DMS53 treated with DMSO at 0.1 percent for 48 hours (cell line): ENCODE measurements at regions not wholly inside any gene's neighbourhood (a gene's known extent, or its start where the extent isn't known, plus 50 kb on each side); places are given as distances from the start of the nearest gene placed in this dataset.
A peak's percentile ranks its signal among the peaks of the same experiment; 100 is the strongest.

Experiments
- DNase-seq: peaks from one replicate; lab custom pipeline; 2025; ENCODE audit not compliant: unreplicated experiment; lab: John Stamatoyannopoulos, UW

DNA sequence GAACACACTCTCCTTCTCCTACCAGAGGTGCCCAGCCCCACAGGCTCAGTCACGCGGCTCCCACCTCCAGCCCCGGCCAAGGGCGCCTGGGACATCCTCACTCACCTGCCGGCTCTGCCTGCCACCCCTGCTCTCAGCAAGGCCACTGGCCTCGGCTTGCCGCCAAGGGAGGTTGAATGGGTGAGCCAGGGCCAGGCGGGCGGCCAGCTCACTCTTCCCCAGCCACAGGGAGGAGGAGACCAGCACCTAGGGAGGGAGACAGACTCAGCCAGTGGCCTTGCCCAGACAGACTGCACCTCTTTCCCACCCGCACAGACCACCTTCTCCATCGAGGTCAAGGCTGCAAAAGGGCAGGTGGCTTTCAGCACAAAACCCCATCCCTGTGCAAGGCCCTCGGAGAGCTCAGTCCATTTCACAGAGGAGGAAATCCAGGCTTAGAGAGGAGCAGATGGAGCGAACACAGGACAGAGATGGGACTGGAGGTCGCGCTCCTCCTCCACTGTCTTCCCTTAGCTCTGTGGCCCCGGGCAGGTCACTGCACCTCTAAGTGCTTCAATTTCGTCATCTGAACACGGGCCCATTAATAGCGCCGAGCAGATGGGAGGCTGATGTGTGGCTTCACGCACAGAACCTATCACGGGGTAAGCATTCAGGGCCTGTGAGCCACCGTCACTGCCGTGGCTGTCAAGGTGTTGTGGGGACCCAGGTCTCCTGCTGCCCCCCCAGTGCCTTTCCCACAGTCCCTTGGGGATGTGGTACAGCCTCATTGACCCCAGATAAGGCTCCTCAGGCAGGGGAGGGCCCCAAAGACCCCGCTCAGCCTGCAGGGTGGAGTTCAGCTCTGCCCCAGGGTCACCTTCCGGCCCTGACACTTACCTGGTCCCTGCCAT is 56.1 kb downstream of the RMI2 start:
- no peak for DNase-seq

DNA sequence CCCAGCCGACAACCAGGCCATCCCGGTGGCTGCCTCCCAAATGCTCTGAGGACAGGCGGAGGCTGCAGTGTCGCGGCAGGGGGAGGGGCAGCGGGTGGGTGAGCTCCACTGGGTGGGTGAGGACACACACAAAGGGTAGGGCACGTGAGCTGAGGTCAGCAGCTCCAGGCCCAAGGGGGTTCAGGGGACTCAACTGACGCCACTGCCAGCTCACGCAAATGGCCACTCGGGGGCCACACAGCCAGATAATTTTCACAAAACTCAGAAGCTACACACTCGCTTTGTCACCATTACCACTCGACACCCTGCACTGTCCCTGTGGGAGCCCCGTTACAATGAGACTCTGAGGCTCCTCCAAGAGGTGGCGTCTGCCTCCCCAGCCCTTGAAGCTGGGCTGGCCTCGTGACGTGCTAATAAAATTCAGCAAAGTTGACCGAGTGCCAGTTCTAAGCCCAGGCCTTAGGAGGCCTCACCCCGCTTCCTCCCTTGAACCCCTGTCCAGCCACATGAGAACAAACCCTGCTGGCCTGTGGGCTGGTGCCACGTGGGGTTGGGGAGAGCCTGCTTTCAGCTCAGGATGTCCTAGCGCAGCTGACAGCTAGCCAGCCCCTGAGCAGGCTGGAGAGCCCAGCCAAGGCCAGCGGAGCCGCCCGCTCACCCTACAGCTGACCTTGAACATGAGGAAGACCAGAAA is 56.9 kb downstream of the RMI2 start:
- DNase-seq: no peak

DNA sequence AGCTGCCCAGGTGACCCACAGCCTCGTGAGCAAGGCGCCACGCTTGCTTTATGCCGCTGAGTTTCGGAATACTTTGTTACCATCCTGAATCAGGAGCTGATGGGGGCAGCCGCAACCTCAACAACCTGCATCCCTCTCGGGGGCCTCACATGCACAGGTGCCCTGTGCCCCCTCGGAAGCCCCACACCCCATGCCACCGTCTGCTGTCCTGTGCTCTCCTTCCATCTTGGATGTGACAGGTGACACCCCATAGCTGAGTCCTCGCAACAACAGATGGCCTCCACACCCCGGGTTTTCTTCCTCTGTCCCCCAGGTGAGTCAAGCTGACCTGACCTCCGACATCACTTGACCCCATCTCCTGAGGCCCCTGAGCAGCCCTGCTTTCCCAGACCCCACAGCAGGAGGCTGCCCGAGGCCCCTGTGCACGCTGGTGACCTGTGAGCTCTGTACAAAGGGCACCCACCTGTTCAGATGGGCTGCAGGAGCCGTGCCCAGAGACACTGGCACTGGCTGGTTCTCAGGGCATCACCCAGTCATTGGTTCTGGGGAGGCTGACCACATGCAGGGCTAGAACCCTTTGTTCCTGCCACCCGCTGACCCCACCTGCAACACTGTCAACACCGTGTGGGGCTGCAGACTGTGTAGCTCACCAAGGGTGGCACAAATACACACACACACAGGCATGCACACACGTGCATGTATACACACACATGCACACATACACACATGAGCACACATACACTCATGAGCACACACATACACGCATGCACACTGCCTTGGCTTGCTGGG is 57.7 kb downstream of the RMI2 start:
- no peak for DNase-seq

DNA sequence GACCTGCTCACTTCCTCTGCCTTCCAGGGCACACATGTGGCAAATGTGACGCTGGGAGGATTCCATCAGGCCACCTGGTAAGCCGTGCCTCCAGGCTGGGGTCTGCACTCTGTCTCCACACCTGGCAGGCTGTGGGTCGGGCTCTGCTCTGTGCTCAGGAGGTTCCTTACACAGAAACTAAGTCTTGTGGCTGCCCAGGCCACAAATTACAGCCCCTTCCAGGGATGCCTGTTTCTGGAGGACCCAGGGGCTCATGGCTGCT is 58.2 kb downstream of the RMI2 start:
- no peak for DNase-seq

DNA sequence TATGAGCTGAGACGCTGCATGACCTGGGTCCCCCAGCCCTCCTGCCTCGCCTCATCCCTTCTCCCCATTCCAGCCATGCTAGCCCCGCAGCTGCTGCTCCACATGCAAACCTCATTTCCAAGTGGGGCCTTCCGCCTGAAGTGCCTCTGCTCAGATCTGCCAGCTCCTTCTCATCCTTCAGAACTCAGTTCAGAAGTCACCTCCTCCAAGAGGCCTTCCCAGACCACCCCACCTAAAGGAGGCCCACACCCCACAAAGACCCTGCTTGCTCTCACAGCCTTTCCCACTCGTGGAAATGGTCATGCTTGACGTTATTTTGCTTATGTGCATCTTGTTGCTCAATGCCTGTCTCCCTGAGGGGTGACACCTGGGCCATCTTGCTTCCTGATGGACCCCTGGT is 58.7 kb downstream of the RMI2 start:
- no peak for DNase-seq

DNA sequence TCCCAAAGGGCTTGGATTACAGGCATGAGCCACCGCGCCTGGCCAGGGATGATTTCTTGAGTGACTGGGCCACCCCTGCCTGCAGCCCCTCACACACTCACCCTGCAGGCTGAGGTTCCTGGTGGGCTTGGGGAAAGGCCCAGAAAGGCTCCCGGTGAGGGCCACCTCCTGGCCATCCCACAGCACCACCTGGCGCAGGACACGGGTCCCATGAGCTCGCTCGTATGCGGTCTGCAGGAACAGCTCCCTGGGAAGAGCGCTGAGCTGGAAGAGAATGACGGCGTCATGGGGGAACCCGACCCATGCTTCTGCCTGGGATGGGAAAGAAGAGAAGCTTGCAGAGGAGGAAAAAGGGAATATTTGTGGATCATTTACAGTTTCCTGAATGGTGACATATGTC is 59.3 kb downstream of the RMI2 start:
- no peak for DNase-seq

DNA sequence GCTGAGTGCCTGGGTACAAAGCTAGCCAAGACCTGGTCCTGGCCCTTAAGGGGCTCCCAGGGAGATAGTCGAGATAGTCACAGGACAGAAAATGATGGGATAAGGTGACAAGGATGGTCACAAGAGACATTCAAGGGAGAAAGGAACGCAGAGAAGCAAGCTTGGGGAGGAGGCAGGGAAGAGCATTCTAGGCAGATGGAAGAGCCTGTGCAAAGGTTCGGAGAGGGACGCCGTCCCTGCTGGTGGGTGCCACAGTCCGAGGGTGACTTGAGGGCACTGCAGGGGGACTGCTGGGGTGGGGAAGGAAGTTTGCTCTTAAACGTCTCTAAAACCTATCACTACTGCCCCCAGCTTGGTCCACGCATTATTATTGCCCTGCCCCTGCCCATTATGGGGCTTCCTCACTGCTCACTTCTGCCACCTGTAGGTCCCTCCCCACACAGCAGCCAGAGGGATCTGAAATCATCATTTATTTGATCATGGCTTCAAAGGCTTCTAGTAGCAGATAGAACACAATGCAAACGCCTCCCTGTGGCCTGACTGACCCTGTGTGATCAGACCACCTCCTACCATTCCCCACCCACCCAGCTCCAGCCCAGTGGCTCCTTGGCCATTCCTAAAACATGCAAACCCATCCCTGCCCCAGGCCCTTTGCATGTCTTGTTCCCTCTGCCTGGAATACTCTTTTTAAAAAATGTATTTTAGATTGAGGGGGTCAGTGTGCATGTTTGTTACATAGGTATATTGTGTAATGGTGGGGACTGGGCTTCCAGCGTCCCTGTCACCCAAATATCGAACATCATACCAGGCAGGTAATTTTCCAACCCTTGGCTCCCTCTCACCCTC is 60.3 kb downstream of the RMI2 start:
- no peak for DNase-seq

DNA sequence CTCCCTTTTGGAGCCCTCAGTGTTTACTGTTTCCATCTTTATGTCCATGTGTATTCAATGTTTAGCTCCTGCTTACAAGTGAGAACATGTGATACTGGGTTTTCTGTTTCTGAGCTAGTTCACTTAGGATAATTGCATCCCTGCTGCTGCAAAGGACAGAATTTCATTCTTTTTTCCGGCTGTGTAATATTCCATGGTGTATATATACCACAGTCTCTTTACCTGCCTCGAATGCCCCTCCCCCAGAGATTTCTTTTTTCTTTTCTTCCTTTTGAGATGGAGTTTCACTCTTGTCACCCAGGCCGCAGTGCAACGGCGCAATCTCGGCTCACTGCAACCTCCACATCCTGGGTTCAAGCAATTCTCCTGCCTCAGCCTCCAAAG is 60.9 kb downstream of the RMI2 start:
- no peak for DNase-seq

DNA sequence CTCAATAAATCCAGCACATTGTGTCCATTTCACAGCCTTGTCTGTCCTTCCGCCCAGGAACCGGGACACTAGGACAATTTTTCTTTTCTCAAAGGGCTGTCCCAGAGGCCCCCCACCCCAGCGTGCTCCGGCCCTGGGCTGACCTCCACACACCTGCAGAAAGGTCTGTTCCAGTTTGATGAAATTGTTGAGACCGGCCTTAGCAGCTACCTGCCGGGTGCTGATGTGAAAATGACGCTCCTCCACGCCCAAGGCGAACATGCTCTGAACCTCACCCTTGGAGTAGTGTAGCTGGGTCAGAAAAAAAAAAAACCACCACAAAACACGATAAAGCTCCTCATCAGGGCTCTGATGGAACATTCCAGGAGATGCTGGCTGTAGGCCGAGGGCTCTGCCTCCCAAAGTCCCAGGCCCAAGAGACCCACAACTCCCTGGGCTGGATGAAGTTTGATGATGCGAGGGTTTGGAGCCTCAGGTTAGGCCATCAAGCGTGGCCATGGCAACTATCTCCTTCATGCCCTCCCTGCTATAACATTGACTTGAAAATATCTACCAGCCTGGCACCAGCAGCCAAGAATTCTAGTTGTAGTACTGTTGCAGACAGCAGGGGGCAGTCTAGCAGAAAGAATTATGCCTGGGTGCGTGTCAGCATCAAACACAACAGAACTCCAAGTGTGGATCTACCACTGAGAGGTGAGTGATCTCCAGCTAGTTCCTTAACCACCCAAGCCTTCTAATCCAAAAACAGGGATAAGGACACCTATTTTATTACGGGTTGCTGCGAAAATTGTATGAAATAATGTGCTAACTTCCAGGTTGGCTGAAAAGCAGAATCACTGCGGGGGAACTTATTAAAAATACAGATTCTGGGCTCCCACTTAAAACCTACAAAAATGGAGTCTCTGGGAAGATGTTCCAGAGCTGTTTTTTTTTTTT is 62.1 kb downstream of the RMI2 start:
- DNase-seq: peak; percentile 42

DNA sequence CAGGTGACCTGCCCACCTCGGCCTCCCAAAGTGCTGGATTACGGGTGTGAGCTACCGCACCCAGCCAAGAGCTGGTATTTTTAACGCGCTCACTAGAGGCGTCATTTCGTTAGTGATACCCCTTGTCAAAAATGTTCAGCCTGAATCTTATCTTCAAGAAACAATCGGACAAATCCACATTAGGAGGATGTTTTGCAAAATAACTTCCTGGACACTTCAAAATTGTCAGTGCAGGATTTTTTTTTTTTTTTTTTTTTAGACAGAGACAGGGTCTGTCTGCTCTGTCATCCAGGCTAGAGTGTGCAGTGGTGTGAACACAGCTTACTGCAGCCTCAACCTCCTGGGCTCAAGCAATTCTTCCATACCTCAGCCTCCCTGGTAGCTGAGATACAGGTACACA is 63.0 kb downstream of the RMI2 start:
- no peak for DNase-seq

DNA sequence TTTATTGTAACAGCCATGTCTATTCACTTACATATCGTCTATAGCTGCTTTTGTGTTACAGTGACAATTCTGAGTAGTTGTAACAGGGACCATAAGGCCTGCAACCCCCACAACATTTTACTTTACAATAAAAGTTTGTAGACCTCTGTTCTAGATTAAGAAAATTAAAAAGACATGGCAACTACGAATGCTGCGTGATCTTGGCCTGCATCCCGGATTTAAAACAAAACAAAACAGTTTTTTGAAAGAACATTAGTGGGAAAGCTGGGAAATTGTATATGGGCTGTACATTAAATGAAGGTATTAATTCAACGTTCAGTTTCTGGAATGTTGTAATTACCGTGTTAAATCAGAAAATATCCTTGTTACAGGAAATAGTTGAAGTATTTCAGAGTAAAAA is 64.1 kb downstream of the RMI2 start:
- no peak for DNase-seq

DNA sequence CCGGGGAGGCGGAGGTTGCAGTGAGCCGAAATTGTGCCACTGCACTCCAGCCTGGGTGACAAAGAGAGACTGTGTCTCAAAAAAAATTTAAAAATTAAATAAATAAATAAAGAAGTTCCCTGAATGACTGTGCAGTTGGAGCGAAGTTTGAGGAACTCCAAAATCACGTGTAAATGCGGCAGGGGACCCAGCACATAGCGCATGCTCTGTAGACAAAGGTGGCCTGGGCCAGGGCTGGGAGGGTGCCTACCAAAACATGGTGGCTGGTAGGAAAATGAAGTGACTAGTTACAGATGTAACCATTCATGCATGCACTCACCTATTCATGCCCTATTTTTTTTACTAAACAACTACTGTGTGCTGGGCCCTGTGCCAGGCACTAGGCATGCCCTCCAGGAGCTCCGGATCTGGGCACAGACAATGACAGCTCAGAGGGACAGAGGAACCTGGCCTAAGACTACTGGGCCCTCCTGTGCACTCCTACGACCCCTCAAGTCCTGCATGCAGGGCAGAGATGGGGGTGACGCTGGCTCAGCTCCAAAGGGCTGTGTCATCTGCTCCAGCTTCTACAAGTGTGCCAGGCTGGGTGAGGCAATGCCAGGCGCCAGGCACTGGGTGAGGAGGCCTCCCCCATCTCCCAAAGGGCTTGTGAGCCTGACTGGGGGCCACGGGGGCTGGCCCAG is 65.3 kb downstream of the RMI2 start:
- no peak for DNase-seq

DNA sequence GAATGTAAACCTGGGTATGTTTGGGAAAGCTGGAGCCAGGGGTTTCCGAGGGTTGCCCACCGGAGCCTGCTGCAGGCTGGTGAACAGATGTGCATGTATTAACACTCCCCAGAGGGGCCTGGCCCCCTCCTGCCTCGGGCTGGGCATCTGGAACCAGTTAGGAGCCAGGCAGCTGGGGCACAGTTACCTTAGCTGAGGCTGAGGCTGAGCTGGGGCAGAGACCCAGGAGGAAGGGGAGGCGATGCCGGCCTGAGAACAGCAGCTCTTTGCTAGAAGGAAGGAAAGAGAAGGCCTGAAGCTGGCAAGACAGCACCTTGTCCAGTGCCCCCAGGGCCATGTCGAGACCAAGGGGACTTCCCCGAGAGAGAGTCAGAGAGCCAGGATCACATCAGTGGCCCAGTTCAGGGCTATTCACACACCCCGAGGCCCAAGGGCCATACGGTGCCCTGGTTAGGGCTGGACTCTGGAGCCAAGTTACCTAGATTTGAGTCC is 65.8 kb downstream of the RMI2 start:
- DNase-seq: no peak

DNA sequence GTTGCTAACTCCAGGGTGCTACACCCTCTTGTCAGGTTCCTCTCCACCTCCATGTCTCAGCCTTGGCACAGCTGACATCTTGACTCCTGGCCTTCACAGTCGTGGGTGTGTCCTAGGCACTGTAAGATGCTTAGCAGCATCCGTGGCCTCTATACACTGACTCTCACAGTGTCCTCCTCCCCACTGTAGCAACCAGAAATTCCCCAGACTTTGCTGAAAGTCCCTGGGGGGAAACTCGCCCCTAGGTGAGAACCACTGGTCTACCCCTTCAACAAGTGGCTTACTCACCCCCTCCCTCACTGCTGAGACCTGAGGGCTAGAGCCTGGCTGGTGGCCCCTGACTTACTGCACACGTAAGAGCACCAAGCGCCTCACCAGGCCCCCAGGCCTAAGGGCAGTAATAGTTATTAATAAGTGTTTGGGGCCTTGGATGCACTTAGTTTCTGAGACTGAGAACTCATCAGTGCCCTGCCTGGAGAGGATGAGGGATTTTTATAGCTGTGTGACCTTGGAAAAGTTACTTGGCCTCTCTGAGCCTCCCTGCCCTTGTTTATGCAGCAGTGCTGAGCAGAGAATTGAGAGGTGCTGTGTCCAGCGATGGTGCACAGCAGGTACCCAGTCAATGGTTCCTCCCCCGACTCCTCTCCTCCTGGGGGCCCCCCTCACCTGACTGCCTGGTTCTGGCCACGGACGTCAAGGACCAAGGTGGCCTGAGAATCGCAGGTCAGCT is 67.1 kb downstream of the RMI2 start:
- no peak for DNase-seq

DNA sequence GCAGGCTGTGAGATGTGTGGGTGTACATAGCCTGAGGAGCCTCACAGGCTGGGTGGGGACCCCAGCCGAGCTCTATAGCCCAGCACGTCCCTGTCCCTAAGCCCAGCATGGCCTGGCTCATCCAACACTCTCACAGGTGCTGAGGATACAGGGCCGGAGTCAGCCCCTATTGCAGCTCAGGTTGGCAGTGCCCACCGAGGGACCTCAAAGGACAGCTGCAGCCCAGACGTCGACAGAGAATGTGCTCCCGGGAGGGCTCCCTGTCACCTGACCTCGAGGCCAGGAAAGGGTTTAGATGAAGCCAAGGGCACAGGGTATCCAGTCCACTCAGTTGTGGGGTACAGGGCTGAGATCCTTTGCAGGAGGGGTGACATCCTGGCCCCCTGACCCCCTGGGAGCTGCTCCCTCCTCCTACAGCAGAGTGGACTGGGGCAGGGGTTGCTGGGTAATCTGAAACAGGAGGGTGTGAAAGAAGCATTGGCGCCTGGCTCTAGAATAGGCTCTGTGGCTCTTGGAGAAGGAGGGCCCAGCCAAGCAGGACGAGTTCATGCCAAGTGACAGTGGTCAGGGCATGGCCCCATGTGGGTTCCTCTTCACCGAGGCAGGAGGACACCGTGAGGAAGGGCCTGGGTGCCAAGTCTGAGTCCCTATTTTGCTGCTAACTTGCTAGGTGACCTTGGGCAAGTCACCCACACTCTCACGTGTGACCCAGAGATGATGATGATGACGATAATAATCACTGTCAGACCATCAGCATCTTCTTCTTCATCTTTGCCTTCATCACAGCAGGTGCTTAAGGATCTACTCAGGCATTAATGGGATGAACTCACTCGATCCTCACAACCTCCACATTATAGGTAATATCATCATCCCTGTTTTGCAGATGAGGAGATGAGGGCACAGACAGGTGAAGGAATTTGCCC is 68.0 kb downstream of the RMI2 start:
- no peak for DNase-seq

DNA sequence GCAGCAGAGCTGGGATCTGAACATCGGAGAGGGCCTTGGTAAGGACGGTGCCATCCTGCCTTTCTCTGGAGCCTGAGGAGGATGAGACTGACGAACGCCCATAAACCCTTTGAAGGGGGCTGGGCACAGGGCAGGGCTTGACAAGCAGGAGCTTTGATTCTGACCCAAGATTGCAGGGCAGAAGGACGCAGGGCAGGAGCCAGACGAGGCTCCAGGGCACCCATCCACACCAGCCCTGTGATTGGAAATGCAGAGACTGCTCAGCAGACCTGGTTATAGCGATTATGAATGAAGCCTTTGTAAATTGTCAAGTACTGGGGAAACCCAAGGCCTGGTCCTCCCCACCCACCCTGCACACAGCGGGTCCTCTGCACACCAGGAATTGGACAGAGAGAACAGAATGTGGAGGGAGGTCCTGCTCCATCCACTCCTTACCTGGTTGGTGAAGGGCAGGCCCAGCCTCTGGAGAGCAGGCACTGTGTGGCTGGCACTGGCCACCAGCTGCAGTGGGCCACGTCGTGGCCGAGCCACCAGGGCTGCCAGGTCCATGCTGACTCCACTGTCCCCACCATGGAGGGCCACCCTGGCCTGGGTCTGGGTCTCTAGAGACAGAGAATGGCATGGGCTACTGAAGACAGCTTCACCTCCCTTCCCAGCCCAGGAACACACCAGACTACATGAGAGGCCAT is 68.8 kb downstream of the RMI2 start:
- DNase-seq: no peak
